ENCODE measurements at regions not wholly inside any gene's neighbourhood (a gene's known extent, or its start where the extent isn't known, plus 50 kb on each side); places are given as distances from the start of the nearest gene placed in this dataset.
"Not testable (repeated sequence)": the region's sequence is repeated elsewhere in the genome, so short reads cannot be mapped to it uniquely, and the experiment has no call there.

DNA sequence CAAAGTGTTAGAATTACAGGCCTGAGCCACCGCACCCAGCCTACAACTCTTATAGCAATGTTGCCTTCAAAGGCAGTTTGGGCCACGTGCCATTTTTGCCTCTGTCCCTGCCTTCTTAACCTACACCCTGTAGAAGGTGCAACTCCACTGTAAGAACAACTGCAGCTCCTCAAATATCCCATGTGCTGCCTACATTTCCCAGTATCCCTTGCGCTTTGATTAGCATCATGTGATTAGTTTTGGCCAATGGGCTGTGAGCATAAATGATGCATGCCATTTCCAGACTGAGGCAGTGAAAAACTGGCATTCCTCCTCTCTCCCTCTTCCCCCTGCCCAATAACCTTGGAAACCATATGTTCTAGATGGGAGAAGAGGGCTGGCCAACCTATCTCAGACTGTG lies 75.2 kb upstream of the MRI1 start:
- no peak overlapping the region for H3K27ac Mint-ChIP-seq
- DNase-seq (no peak), ATAC-seq (ENCODE audit: low read depth) (peak; percentile 25)
- POLR2A ChIA-PET, result no interaction called here
- H3K9me3 Mint-ChIP-seq, result no peaks in the 10 kb centered on the region
- H3K4me1 Mint-ChIP-seq, result no peaks in the 10 kb centered on the region
- TF ChIP-seq CTCF (IDR thresholded peaks at IDR 0.05), result no peak
- CTCF ChIA-PET, result interaction anchor here (0.7 kb wide), 1 partner anchor 229 kb away, joined by 3 read pairs; no protein-coding TSS in a partner anchor
- peaks cover 18% of the 10 kb centered on the region for H3K27me3 Mint-ChIP-seq
- H3K4me3 Mint-ChIP-seq, result no peak overlapping the region
- intact Hi-C loops (cut with micrococcal nuclease), result no loop called here
- H3K36me3 Mint-ChIP-seq (ENCODE audit: low read depth), result no peaks in the 10 kb centered on the region

- Mint-ChIP-seq H3K27me3 (peaks cover 11% of the 10 kb centered on the region), H3K9me3 (peaks cover 9% of the 10 kb centered on the region), H3K36me3 (ENCODE audit: low read depth) (no peaks in the 10 kb centered on the region), H3K27ac (no peak overlapping the region), H3K4me1 (no peaks in the 10 kb centered on the region), H3K4me3 (no peak overlapping the region)
- no peak for ATAC-seq (ENCODE audit: low read depth)
- intact Hi-C loops (cut with micrococcal nuclease), result no loop called here
- ChIA-PET CTCF (no interaction called here), POLR2A (no interaction called here)
- no peak for TF ChIP-seq CTCF (IDR thresholded peaks at IDR 0.05)
- no peak for DNase-seq
These were observed 80.3 kb upstream of the MRI1 start for GRCh38 chr19:13684021-13684420.

GRCh38 chr19:13681509-13681908 lies 82.8 kb upstream of the MRI1 start:
- ATAC-seq (ENCODE audit: low read depth) (no peak), DNase-seq (no peak)
- intact Hi-C loops (cut with micrococcal nuclease), result no loop called here
- H3K4me1 Mint-ChIP-seq, result no peaks in the 10 kb centered on the region
- peaks cover 14% of the 10 kb centered on the region for H3K9me3 Mint-ChIP-seq
- CTCF ChIA-PET, result no interaction called here
- no peak overlapping the region for H3K4me3 Mint-ChIP-seq
- POLR2A ChIA-PET, result no interaction called here
- TF ChIP-seq CTCF (IDR thresholded peaks at IDR 0.05), result no peak
- H3K36me3 Mint-ChIP-seq (ENCODE audit: low read depth), result no peaks in the 10 kb centered on the region
- H3K27ac Mint-ChIP-seq, result no peak overlapping the region
- H3K27me3 Mint-ChIP-seq, result peaks cover 13% of the 10 kb centered on the region

GRCh38 chr19:13680708-13681360 lies 83.5 kb upstream of the MRI1 start:
- intact Hi-C loops (cut with micrococcal nuclease); H3K4me1 Mint-ChIP-seq; DNase-seq; CTCF ChIA-PET; H3K27ac Mint-ChIP-seq; ATAC-seq (ENCODE audit: low read depth); H3K4me3 Mint-ChIP-seq; H3K36me3 Mint-ChIP-seq (ENCODE audit: low read depth): not testable (repeated sequence)
- peaks cover 14% of the 10 kb centered on the region for H3K9me3 Mint-ChIP-seq
- H3K27me3 Mint-ChIP-seq, result peaks cover 13% of the 10 kb centered on the region
- POLR2A ChIA-PET, result interaction anchor here (0.6 kb wide), 1 partner anchor 46 kb away, joined by 4 read pairs; no protein-coding TSS in a partner anchor

DNA sequence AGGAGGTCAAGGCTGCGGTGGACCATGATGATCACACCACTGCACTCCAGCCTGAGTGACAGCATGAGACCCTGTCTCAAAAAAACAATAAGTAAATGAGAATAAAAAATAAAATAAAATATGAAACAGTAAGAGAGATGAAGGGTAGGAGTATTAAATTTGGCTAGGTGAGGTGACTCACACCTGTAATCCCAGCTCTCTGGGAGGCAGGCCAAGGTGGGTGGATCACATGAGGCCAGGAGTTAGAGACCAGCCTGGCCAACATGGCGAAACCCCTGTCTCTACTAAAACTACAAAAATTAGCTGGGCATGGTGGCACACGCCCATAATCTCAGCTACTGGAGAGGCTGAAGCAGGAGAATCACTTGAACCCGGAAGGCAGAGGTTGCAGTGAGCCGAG lies 87.4 kb upstream of the MRI1 start:
- H3K4me1 Mint-ChIP-seq; POLR2A ChIA-PET; DNase-seq; CTCF ChIA-PET; ATAC-seq (ENCODE audit: low read depth); H3K4me3 Mint-ChIP-seq; H3K27ac Mint-ChIP-seq; H3K36me3 Mint-ChIP-seq (ENCODE audit: low read depth); intact Hi-C loops (cut with micrococcal nuclease): not testable (repeated sequence)
- Mint-ChIP-seq H3K9me3 (peaks cover 20% of the 10 kb centered on the region), H3K27me3 (peaks cover 11% of the 10 kb centered on the region)

DNA sequence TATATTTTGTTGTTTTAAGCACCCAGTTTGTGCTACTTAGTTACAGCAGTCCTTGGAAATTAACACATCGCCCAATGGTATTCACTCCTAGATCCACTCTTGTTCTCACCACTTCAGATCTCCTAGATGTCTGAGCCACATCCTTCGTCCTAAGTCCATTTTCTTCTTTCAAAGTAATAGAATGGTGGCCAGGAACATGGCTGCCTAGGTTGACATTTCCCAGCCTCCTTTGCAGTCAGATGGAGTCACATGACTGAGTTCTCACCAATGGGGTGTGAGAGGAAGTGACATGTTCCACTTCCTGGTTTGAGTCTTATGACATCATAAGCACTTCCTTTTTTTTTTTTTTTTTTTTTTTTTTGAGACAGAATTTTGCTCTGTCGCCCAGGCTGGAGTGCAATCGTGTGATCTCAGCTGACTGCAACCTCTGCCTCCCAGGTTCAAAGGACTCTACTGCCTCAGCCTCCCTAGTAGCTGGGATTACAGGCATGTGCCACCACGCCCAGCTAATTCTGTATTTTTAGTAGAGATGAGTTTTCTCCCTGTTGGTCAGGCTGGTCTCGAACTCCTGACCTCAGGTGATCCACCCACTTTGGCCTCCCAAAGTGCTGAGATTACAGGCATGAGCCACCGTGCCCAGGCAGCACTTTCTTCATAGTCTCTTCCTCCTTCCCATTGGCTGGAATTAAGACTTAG lies 91.7 kb upstream of the MRI1 start:
- H3K4me1 Mint-ChIP-seq; intact Hi-C loops (cut with micrococcal nuclease); H3K4me3 Mint-ChIP-seq; DNase-seq; H3K9me3 Mint-ChIP-seq; H3K36me3 Mint-ChIP-seq (ENCODE audit: low read depth); H3K27ac Mint-ChIP-seq; H3K27me3 Mint-ChIP-seq; POLR2A ChIA-PET: not testable (repeated sequence)
- peak; percentile 45 for ATAC-seq (ENCODE audit: low read depth)
- CTCF ChIA-PET, result interaction anchor here (1.1 kb wide), 1 partner anchor 48 kb away, joined by 4 read pairs; no protein-coding TSS in a partner anchor

All from activated B cell treated with CpG ODN at 0.5 μM for 24 hours (primary cell).